B cell (primary cell): ENCODE measurements at regions not wholly inside any gene's neighbourhood (a gene's known extent, or its start where the extent isn't known, plus 50 kb on each side); places are given as distances from the start of the nearest gene placed in this dataset.

Experiments
- ATAC-seq: fragments of 200-7000 bp; cut with Tn5 transposase; one replicate; pipeline ENCODE4 v1.10.0; 2021; ENCODE audit warnings: low read depth, mild to moderate bottlenecking, moderate number of reproducible peaks, moderate library complexity
- CTCF ChIA-PET: fragments of 350-600 bp; sonication (Branson Sonifier 250); formaldehyde crosslinking; loops from one replicate; lab custom pipeline; 2021; ENCODE audit warnings: antibody characterized with exemption, inconsistent platforms; lab: Charles Lee
- POLR2A ChIA-PET: fragments of 350-600 bp; sonication (Branson Sonifier 250); formaldehyde crosslinking; loops from one replicate; lab custom pipeline; 2021; ENCODE audit warnings: antibody characterized with exemption; lab: Charles Lee
- DNase-seq: peaks from one replicate; pipeline ENCODE4 v3.0.0; 2013
- H2AFZ ChIP-seq: 2 replicates; pipeline ENCODE4 v1.6.1; 2012; ENCODE audit warnings: mild to moderate bottlenecking, low read depth, low read length; ENCODE audit not compliant: insufficient read depth, poor library complexity, severe bottlenecking
- H3K27ac ChIP-seq, 2 donors: 1 replicate in 1 of 2; 2 replicates in 1 of 2; pipeline ENCODE4 v1.5.1; 2012 to 2013; ENCODE audit warnings: low read length in 2 of 2, mild to moderate bottlenecking in 2 of 2, moderate library complexity in 1 of 2
- H3K27me3 ChIP-seq, 4 experiments: fragments of 200-600 bp in 1 of 4; sonication (generic) in 1 of 4; replicated peaks in 1 of 4; 1 replicate in 2 of 4; 2 replicates in 2 of 4; pipeline versions ENCODE4 v1.6.1 to v1.7.0; 2013 to 2016; ENCODE audit warnings: low read length in 3 of 4, mild to moderate bottlenecking in 2 of 4, mixed read lengths in 1 of 4, moderate library complexity in 1 of 4; ENCODE audit not compliant: insufficient read depth in 4 of 4, control insufficient read depth in 3 of 4; ENCODE audit errors: control extremely low read depth in 1 of 4
- H3K36me3 ChIP-seq, 2 experiments: replicated peaks in 1 of 2; 1 replicate in 1 of 2; 2 replicates in 1 of 2; pipeline versions ENCODE4 v1.6.1 to v1.7.1; 2013; ENCODE audit warnings: low read length in 1 of 2; ENCODE audit not compliant: insufficient read depth in 2 of 2, control insufficient read depth in 1 of 2; ENCODE audit errors: control extremely low read depth in 1 of 2, extremely low read depth in 1 of 2
- H3K4me1 ChIP-seq, 2 donors: fragments of 200-600 bp in 1 of 2; sonication (generic) in 1 of 2; 1 replicate in 1 of 2; 2 replicates in 1 of 2; pipeline versions ENCODE4 v1.5.1 to v1.6.1; 2013 to 2017; ENCODE audit warnings: low read length in 2 of 2; ENCODE audit not compliant: control insufficient read depth in 2 of 2, insufficient read depth in 2 of 2
- H3K4me2 ChIP-seq: replicated peaks from 2 replicates; pipeline ENCODE3; 2012; ENCODE audit warnings: mild to moderate bottlenecking, low read depth, low read length; ENCODE audit not compliant: poor library complexity, severe bottlenecking
- H3K4me3 ChIP-seq, 5 experiments: fragments of 200-600 bp in 1 of 5; sonication (generic) in 1 of 5; 1 replicate in 3 of 5; 2 replicates in 2 of 5; pipeline versions ENCODE4 v1.5.1 to v1.7.0; 2011 to 2016; ENCODE audit warnings: low read length in 4 of 5, mild to moderate bottlenecking in 4 of 5, low read depth in 2 of 5, control low read depth in 1 of 5, moderate library complexity in 1 of 5; ENCODE audit not compliant: insufficient read depth in 1 of 5; ENCODE audit errors: control extremely low read depth in 1 of 5, extremely low read depth in 1 of 5
- H3K79me2 ChIP-seq: fragments of 200-600 bp; sonication (generic); one replicate; pipeline ENCODE4 v1.6.0; 2016; ENCODE audit warnings: low read length; ENCODE audit not compliant: control insufficient read depth, insufficient read depth
- H3K9ac ChIP-seq: fragments of 200-600 bp; sonication (generic); 2 replicates; pipeline ENCODE4 v1.6.1; 2017; ENCODE audit warnings: mild to moderate bottlenecking, low read length, moderate library complexity
- H3K9me3 ChIP-seq, 3 donors: one replicate each; pipeline versions ENCODE4 v1.6.1 to v1.7.1; 2013; ENCODE audit warnings: low read length in 2 of 3; ENCODE audit not compliant: control insufficient read depth in 2 of 3, insufficient read depth in 1 of 3; ENCODE audit errors: control extremely low read depth in 1 of 3
- H4K20me1 ChIP-seq: 2 replicates; pipeline ENCODE4 v1.6.0; 2012; ENCODE audit warnings: mild to moderate bottlenecking, low read length; ENCODE audit not compliant: insufficient read depth, control insufficient read depth, poor library complexity, severe bottlenecking
- H3K27ac Mint-ChIP-seq: one replicate; pipeline ENCODE4 v1.8.0; 2021; ENCODE audit warnings: mixed read lengths
- H3K27me3 Mint-ChIP-seq: one replicate; pipeline ENCODE4 v1.8.0; 2021; ENCODE audit warnings: mixed read lengths
- H3K4me1 Mint-ChIP-seq: one replicate; pipeline ENCODE4 v1.8.0; 2021; ENCODE audit warnings: mixed read lengths
- H3K4me3 Mint-ChIP-seq: one replicate; pipeline ENCODE4 v1.8.0; 2021; ENCODE audit warnings: mixed read lengths
- H3K9me3 Mint-ChIP-seq: one replicate; pipeline ENCODE4 v1.8.0; 2022; ENCODE audit warnings: mixed read lengths; ENCODE audit not compliant: insufficient read depth
- CTCF ChIP-seq: fragments of 200-600 bp; IDR thresholded peaks from one replicate; pipeline ENCODE4 v1.8.0; 2022; ENCODE audit warnings: antibody characterized with exemption, mild to moderate bottlenecking
- EZH2 ChIP-seq: IDR thresholded peaks from 2 replicates; pipeline ENCODE4 v1.6.1; 2012; ENCODE audit warnings: borderline replicate concordance, low read depth, mild to moderate bottlenecking, moderate library complexity, low read length; ENCODE audit not compliant: insufficient read depth, poor library complexity, severe bottlenecking
- WGBS: methylation state at CpG from one replicate; pipeline ENCODE4 v1.1.5; 2013; ENCODE audit warnings: missing lambda C conversion rate; ENCODE audit not compliant: insufficient coverage; 5-methylcytosine and 5-hydroxymethylcytosine counted together
- intact Hi-C: fragments of 100-400 bp; cut with micrococcal nuclease; formaldehyde crosslinking; loops from one replicate; pipeline ENCODE4 v1.10.0; 2022

GRCh38 chr10:92790440-92790839, 57.9 kb upstream of the EXOC6 start:
- H3K4me1 Mint-ChIP-seq = peaks cover 40% of the 10 kb centered on the region
- peaks cover 3% of the 10 kb centered on the region for H3K79me2 ChIP-seq
- intact Hi-C loops = loop anchor here (1.0 to 5.0 kb wide), 3 partner anchors 34 to 52 kb away; no protein-coding TSS in a partner anchor
- H3K9me3 ChIP-seq = no peaks in the 10 kb centered on the region
- peaks cover 44 to 47% of the 10 kb centered on the region in 2 donors for H3K4me1 ChIP-seq
- CTCF ChIA-PET = interaction anchor here (1.1 to 4.2 kb wide), 4 partner anchors 10 to 100 kb away, joined by 3 to 32 read pairs (median 4); partner anchors contain the start of gene HHEX
- H3K27ac ChIP-seq = peak overlapping the region; percentile 70 to 82
- peak overlapping the region; percentile 72 for H2AFZ ChIP-seq
- H3K4me2 ChIP-seq = peak overlapping the region; percentile 58
- POLR2A ChIA-PET = interaction anchor here (0.7 kb wide), 1 partner anchor 100 kb away, joined by 5 read pairs; no protein-coding TSS in a partner anchor
- TF ChIP-seq CTCF (no peak), EZH2 (no peak)
- 0% methylated on average over 1 of the region's 2 CpGs for WGBS
- H3K27me3 Mint-ChIP-seq = no peaks in the 10 kb centered on the region
- peak overlapping the region; percentile 25 for H3K9ac ChIP-seq
- H3K36me3 ChIP-seq = no peaks in the 10 kb centered on the region
- no peaks in the 10 kb centered on the region for H3K9me3 Mint-ChIP-seq
- H3K4me3 ChIP-seq = peak overlapping the region in 1 of 5 experiments; percentile 23
- H3K4me3 Mint-ChIP-seq = peak overlapping the region; percentile 57
- H4K20me1 ChIP-seq = no peaks in the 10 kb centered on the region
- no peaks in the 10 kb centered on the region for H3K27me3 ChIP-seq
- DNase-seq = peak; percentile 69
- peak; percentile 63 for ATAC-seq
- H3K27ac Mint-ChIP-seq = peak overlapping the region; percentile 92

- no peaks in the 10 kb centered on the region for H3K36me3 ChIP-seq
- WGBS = no CpG with 5 or more reads among the region's 1 CpG
- ATAC-seq = no peak
- peaks cover 33% of the 10 kb centered on the region for H3K4me1 Mint-ChIP-seq
- no peaks in the 10 kb centered on the region for H4K20me1 ChIP-seq
- ChIA-PET CTCF (interaction anchor here (1.8 kb wide), 1 partner anchor 50 kb away, joined by 10 read pairs; no protein-coding TSS in a partner anchor), POLR2A (no interaction called here)
- H3K79me2 ChIP-seq = peaks cover 3% of the 10 kb centered on the region
- intact Hi-C loops = loop anchor here (5.0 kb wide), 1 partner anchor 50 kb away; no protein-coding TSS in a partner anchor
- no peak overlapping the region for H2AFZ ChIP-seq
- H3K27ac ChIP-seq = no peak overlapping the region
- H3K27me3 ChIP-seq = no peaks in the 10 kb centered on the region
- no peak overlapping the region for H3K4me3 ChIP-seq
- no peak overlapping the region for H3K4me3 Mint-ChIP-seq
- H3K27ac Mint-ChIP-seq = no peak overlapping the region
- H3K27me3 Mint-ChIP-seq = no peaks in the 10 kb centered on the region
- H3K9ac ChIP-seq = no peak overlapping the region
- H3K9me3 Mint-ChIP-seq = no peaks in the 10 kb centered on the region
- H3K4me2 ChIP-seq = no peak overlapping the region
- peaks cover 34 to 35% of the 10 kb centered on the region in 2 donors for H3K4me1 ChIP-seq
- no peaks in the 10 kb centered on the region for H3K9me3 ChIP-seq
- DNase-seq = no peak
- no peak for TF ChIP-seq CTCF
- no peak for TF ChIP-seq EZH2
Observed at GRCh38 chr10:92792661-92793060, 55.7 kb upstream of the EXOC6 start.
